ENCODE measurements at regions not wholly inside any gene's neighbourhood (a gene's known extent, or its start where the extent isn't known, plus 50 kb on each side); places are given as distances from the start of the nearest gene placed in this dataset.

GRCh38 chr2:3944071-3944470, 240.7 kb downstream of the DCDC2C start:
- Histone ChIP-seq H4K20me1 (ENCODE audit: insufficient read depth, low read length) (no peaks in the 10 kb centered on the region), H3K9me3 (ENCODE audit: low read depth, low read length) (no peaks in the 10 kb centered on the region), H3K79me2 (ENCODE audit: insufficient read depth, low read length) (no peaks in the 10 kb centered on the region), H3K36me3 (ENCODE audit: insufficient read depth, low read length) (no peaks in the 10 kb centered on the region), H3K4me1 (ENCODE audit: insufficient read depth, low read length) (no peaks in the 10 kb centered on the region), H3K27me3 (ENCODE audit: insufficient read depth, low read length) (no peaks in the 10 kb centered on the region), H3K4me2 (ENCODE audit: insufficient read depth, low read length) (no peak overlapping the region), H2AFZ (ENCODE audit: low read length) (no peak overlapping the region), H3K4me3 (ENCODE audit: insufficient read depth, low read length) (no peak overlapping the region), H3K27ac (ENCODE audit: low read depth, low read length) (no peak overlapping the region)
- TF ChIP-seq CTCF (IDR thresholded peaks at IDR 0.05; ENCODE audit: extremely low read depth, low read depth, low read length), result no peak
- no peak for DNase-seq (ENCODE audit: insufficient read length, low spot score, missing footprints)

GRCh38 chr2:3944841-3945240, 241.5 kb downstream of the DCDC2C start:
- Histone ChIP-seq H3K4me1 (ENCODE audit: insufficient read depth, low read length) (no peaks in the 10 kb centered on the region), H3K79me2 (ENCODE audit: insufficient read depth, low read length) (no peaks in the 10 kb centered on the region), H3K27ac (ENCODE audit: low read depth, low read length) (no peak overlapping the region), H4K20me1 (ENCODE audit: insufficient read depth, low read length) (no peaks in the 10 kb centered on the region), H3K9me3 (ENCODE audit: low read depth, low read length) (no peaks in the 10 kb centered on the region), H3K27me3 (ENCODE audit: insufficient read depth, low read length) (no peaks in the 10 kb centered on the region), H2AFZ (ENCODE audit: low read length) (no peak overlapping the region), H3K36me3 (ENCODE audit: insufficient read depth, low read length) (no peaks in the 10 kb centered on the region), H3K4me3 (ENCODE audit: insufficient read depth, low read length) (no peak overlapping the region), H3K4me2 (ENCODE audit: insufficient read depth, low read length) (no peak overlapping the region)
- TF ChIP-seq CTCF (IDR thresholded peaks at IDR 0.05; ENCODE audit: extremely low read depth, low read depth, low read length), result no peak
- no peak for DNase-seq (ENCODE audit: insufficient read length, low spot score, missing footprints)

- no peaks in the 10 kb centered on the region for H3K4me1 ChIP-seq (ENCODE audit: insufficient read depth, low read length)
- no peaks in the 10 kb centered on the region for H4K20me1 ChIP-seq (ENCODE audit: insufficient read depth, low read length)
- H3K36me3 ChIP-seq (ENCODE audit: insufficient read depth, low read length), result no peaks in the 10 kb centered on the region
- no peaks in the 10 kb centered on the region for H3K79me2 ChIP-seq (ENCODE audit: insufficient read depth, low read length)
- H3K9me3 ChIP-seq (ENCODE audit: low read depth, low read length), result no peaks in the 10 kb centered on the region
- H3K27ac ChIP-seq (ENCODE audit: low read depth, low read length), result no peak overlapping the region
- no peak overlapping the region for H2AFZ ChIP-seq (ENCODE audit: low read length)
- no peaks in the 10 kb centered on the region for H3K27me3 ChIP-seq (ENCODE audit: insufficient read depth, low read length)
- H3K4me3 ChIP-seq (ENCODE audit: insufficient read depth, low read length), result no peak overlapping the region
- TF ChIP-seq CTCF (IDR thresholded peaks at IDR 0.05; ENCODE audit: extremely low read depth, low read depth, low read length), result no peak
- DNase-seq (ENCODE audit: insufficient read length, low spot score, missing footprints), result no peak
- H3K4me2 ChIP-seq (ENCODE audit: insufficient read depth, low read length), result no peak overlapping the region
These were observed 244.8 kb downstream of the DCDC2C start for GRCh38 chr2:3948191-3948590.

- H2AFZ ChIP-seq (ENCODE audit: low read length), result no peak overlapping the region
These were observed 248.0 kb downstream of the DCDC2C start for GRCh38 chr2:3951131-3951954.

More at GRCh38 chr2:3951131-3951954, 248.0 kb downstream of the DCDC2C start:
- Histone ChIP-seq H3K27me3 (ENCODE audit: insufficient read depth, low read length) (no peaks in the 10 kb centered on the region), H3K4me3 (ENCODE audit: insufficient read depth, low read length) (no peak overlapping the region), H3K36me3 (ENCODE audit: insufficient read depth, low read length) (no peaks in the 10 kb centered on the region), H3K27ac (ENCODE audit: low read depth, low read length) (no peak overlapping the region), H3K79me2 (ENCODE audit: insufficient read depth, low read length) (no peaks in the 10 kb centered on the region), H3K9me3 (ENCODE audit: low read depth, low read length) (peaks cover 2% of the 10 kb centered on the region), H4K20me1 (ENCODE audit: insufficient read depth, low read length) (no peaks in the 10 kb centered on the region), H3K4me1 (ENCODE audit: insufficient read depth, low read length) (no peaks in the 10 kb centered on the region), H3K4me2 (ENCODE audit: insufficient read depth, low read length) (no peak overlapping the region)
- no peak for TF ChIP-seq CTCF (IDR thresholded peaks at IDR 0.05; ENCODE audit: extremely low read depth, low read depth, low read length)
- DNase-seq (ENCODE audit: insufficient read length, low spot score, missing footprints), result no peak
